Activated CD4-positive, CD25-positive, alpha-beta regulatory T cell treated with anti-CD3 and anti-CD28 coated beads, Interleukin-2, amount 50 U/mL, for 16 hours (primary cell): ENCODE measurements at regions not wholly inside any gene's neighbourhood (a gene's known extent, or its start where the extent isn't known, plus 50 kb on each side); places are given as distances from the start of the nearest gene placed in this dataset.
"Not testable (repeated sequence)": the region's sequence is repeated elsewhere in the genome, so short reads cannot be mapped to it uniquely, and the experiment has no call there.

Experiments used
- DNase-seq: peaks from one replicate; pipeline ENCODE4 v3.0.0-alpha.2; 2020; ENCODE audit warnings: low read depth, low spot score

GRCh38 chr21:17270229-17270628 lies 242.6 kb upstream of the CXADR start:
- no peak for DNase-seq

- DNase-seq: no peak
Measured at GRCh38 chr21:17279663-17280062, 233.2 kb upstream of the CXADR start.

GRCh38 chr21:17293016-17293562 lies 219.8 kb upstream of the CXADR start:
- not testable (repeated sequence) for DNase-seq

GRCh38 chr21:17295997-17296396 lies 216.8 kb upstream of the CXADR start:
- no peak for DNase-seq

- DNase-seq: not testable (repeated sequence)
Measured at GRCh38 chr21:17299576-17299975, 213.3 kb upstream of the CXADR start.

- DNase-seq: not testable (repeated sequence)
Measured at GRCh38 chr21:17327715-17328114, 185.1 kb upstream of the CXADR start.

- DNase-seq: no peak
Measured at GRCh38 chr21:17334484-17334883, 178.4 kb upstream of the CXADR start.

GRCh38 chr21:17340081-17340480 lies 172.8 kb upstream of the CXADR start:
- no peak for DNase-seq

GRCh38 chr21:17343055-17343454 lies 169.8 kb upstream of the CXADR start:
- DNase-seq: no peak

- no peak for DNase-seq
Measured at GRCh38 chr21:17348357-17348756, 164.5 kb upstream of the CXADR start.

GRCh38 chr21:17348849-17349248 lies 164.0 kb upstream of the CXADR start:
- no peak for DNase-seq

- DNase-seq: no peak
Measured at GRCh38 chr21:17351766-17352165, 161.1 kb upstream of the CXADR start.

- DNase-seq: no peak
Measured at GRCh38 chr21:17352996-17353655, 159.7 kb upstream of the CXADR start.

GRCh38 chr21:17359781-17360180 lies 153.1 kb upstream of the CXADR start:
- no peak for DNase-seq

GRCh38 chr21:17368748-17369363 lies 144.0 kb upstream of the CXADR start:
- no peak for DNase-seq

GRCh38 chr21:17370263-17370662 lies 142.6 kb upstream of the CXADR start:
- DNase-seq: no peak

- DNase-seq: no peak
Measured at GRCh38 chr21:17370916-17371315, 141.9 kb upstream of the CXADR start.

GRCh38 chr21:17371450-17371849 lies 141.4 kb upstream of the CXADR start:
- DNase-seq: no peak

GRCh38 chr21:17372200-17372599 lies 140.6 kb upstream of the CXADR start:
- DNase-seq: no peak

GRCh38 chr21:17386498-17386897 lies 126.3 kb upstream of the CXADR start:
- DNase-seq: no peak

GRCh38 chr21:17387030-17387617 lies 125.7 kb upstream of the CXADR start:
- DNase-seq: peak; percentile 16

- no peak for DNase-seq
Measured at GRCh38 chr21:17388226-17388625, 124.6 kb upstream of the CXADR start.

- DNase-seq: no peak
Measured at GRCh38 chr21:17389311-17389710, 123.5 kb upstream of the CXADR start.
